H1 (cell line): ENCODE measurements at regions not wholly inside any gene's neighbourhood (a gene's known extent, or its start where the extent isn't known, plus 50 kb on each side); places are given as distances from the start of the nearest gene placed in this dataset.

Experiments
- CREB1 ChIP-seq: IDR thresholded peaks from 2 replicates; pipeline ENCODE4 v1.6.1; 2012; ENCODE audit warnings: inconsistent platforms
- HDAC2 ChIP-seq, 2 experiments: fragments of 300-600 bp in 1 of 2; sonication (generic) in 1 of 2; IDR thresholded peaks; 2 replicates each; pipeline ENCODE4 v1.6.1; 2011 to 2012; ENCODE audit warnings: low read depth in 2 of 2, low read length in 2 of 2, mild to moderate bottlenecking in 2 of 2, moderate library complexity in 2 of 2, borderline replicate concordance in 1 of 2, inconsistent platforms in 1 of 2

- no peak for TF ChIP-seq CREB1
- TF ChIP-seq HDAC2 (IDR thresholded peaks at IDR 0.05; ENCODE audit: borderline replicate concordance in 1 of 2, low read depth in 2 of 2, low read length in 2 of 2): no peak
These were observed 333.6 kb upstream of the GYPC start for GRCh38 chr2:126322342-126322741.
